Globus pallidus (tissue), 1 donor: ENCODE measurements at regions not wholly inside any gene's neighbourhood (a gene's known extent, or its start where the extent isn't known, plus 50 kb on each side); places are given as distances from the start of the nearest gene placed in this dataset.

Experiments used
- DNase-seq: peaks from one replicate; pipeline ENCODE4 v3.0.0-alpha.2; 2015; ENCODE audit warnings: low spot score

DNA sequence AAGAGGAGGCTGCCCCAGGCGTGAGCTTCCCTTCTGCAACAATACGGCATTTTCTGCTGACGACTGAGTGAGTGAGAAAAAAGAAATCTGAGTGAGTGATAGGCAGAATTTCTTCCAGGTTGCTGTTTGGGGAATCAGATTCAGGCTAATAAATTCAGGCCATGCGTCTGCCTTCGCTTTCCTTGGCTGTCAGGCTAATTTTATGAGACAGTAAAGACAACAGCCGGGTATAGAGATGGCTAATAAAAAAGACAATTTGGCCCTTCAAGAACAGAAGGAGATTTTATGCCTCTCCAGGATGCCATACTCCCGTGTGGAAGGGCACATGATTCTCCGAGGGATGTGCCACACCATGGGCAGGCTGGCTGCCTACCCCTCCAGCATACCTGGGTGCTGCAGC, 145.9 kb upstream of the UBL3 start:
- no peak for DNase-seq

DNA sequence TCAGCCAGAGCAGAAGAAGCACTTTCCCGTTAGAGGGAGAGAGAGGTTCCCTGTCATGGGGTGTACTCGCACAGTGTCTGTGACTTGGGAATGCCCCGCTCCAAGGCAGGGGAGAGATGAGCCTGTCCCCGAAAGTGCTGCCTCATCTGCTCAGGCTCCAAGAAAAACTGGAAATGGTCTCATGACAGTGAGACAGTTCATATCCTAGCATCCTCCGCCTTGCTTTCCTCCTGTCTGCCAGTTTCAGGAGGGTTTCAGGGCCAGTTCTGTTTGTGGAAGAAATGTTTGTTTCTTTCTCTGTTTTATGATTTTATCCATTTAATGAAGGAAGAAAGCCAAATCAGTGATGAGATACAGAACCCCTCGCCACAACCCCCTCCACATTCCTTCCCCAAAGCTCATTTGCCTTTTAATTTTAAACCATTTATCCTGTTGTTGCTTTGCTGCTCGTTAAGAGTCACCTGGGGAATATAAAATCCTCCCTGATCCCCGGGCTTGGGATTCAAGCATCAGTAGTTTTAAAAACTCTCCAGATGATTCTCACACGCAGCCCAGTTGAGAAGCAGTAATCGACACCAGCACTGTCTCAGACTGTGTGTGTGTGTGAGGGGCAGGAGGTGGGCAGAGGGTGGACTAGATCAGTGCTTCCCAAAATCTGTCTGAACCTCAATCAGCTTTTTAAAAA, 144.6 kb upstream of the UBL3 start:
- no peak for DNase-seq

DNA sequence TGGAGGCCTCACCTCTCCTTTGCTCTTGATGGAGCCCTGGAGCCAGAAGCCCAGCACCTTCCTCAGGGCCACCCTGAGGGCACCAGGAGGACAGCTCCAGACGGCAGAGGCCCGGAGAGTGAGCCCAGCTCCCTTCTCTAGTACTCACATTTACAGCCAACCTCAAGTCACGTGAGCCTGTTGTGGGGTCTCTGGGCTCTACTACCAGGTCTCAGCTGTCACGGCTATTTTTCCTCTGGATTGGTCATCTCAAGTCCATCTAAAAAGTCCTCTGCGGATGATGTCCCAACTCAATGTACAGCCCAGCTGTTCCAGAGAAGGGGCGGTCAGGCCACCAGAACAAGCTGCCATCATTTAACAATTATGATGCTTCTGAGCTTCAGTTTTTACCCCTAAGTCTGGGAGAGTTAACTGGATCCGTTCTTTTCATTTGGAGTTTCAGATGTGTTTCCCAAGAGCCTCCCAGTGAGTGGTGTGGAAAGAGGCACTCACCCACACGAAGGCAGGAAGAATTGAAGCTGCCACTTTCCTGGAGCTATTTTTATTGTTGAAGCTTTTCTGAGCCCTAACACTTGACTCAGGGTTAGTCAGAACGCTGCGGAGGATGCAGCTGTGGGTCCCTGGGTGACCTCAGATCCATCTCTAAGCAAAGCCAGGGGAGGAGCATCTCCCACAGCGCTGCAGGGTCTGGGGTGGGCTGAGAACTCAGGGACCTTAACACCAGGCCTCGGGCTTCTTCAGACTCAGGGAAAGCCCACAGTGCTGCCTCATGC, 143.5 kb upstream of the UBL3 start:
- no peak for DNase-seq

DNA sequence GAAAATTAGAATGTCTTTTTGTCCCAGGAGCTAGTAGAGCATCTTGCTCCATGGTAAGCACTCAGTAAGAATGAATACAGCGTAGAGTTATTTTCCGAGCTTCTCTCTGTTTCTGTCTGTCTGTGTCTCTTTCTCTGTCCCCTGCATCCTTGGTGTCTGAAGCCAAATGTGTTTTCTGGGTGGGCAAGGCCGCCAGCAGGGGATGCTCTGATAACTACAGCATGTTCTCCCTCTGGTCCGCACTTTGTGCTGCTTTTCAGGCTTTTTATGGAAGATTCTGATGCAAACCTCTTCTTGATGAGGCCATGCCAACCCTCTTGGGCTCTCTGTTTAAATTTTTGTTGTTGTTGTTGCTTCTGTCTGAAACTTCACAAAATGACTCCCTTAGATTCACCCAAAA, 142.8 kb upstream of the UBL3 start:
- no peak for DNase-seq

DNA sequence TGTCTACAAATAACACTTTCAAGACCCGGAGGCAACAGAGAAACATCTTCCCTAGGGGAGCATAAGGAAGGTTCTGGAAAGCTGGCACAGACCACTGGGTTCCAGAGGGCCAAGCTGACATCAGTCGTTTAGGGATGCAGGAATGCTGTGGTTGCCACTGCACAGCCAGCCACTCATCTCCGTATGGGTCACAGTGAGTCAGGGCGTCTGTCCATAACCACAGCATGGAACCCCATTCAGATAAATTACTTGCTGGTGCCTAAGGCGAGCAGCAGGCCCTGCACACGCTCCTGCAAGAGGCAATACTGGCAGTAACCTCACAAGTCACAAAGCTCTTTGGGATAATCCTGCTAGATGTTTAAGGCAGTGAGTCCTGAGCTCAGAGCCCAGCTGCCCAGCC, 140.9 kb upstream of the UBL3 start:
- DNase-seq, result no peak

DNA sequence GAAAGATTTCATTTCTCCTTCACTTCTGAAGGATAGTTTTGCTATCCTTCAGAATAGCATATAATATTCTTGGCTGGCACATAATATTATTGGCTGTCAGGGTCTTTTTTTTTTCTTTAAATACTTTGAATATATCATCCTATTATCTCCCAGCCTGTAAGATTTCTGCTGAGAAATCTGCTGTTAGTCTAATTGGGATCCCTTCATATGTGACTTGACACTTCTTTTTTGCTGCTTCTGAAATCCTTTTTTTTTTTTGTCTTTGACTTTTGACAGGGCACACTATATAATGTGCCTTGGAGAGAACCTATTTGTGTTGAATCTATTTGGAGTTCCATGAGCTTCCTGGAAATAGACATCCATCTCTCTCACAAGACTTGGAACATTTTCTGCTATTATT, 136.9 kb upstream of the UBL3 start:
- no peak for DNase-seq

DNA sequence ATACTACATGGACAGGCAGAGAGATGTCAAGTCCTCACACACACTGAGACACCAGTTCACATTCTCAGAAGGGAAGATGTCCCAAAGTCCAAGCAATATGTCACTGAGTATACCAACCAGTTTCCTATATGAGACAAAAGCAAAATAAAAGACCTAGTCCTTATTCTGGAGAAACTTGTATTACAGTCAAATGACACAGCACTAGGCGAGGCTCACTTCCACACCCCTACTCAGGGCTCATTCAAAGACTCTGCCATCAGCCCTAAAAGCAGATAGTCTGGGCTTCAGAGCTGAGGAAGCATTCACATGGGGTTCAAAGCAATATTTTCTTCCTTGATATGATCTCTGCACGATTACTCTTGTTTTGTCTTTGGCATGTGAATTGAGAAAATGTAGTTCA, 129.9 kb upstream of the UBL3 start:
- DNase-seq, result no peak

DNA sequence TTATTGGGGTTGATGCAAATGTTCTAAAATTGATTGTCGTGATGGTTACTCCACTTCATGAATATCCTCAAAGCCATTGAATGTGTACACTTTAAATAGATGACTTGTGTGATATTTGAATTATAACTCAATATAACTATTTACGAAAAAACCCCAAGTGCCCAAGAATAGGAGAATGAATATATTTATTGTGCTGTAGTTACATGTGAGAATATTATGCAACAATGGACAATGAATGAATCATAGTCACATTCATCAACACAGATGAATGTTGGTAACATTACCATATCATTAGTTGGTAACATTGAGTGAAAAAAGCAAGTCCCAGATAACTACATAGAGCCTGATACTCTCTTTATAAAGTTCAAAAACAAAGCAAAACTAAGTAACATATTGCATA, 127.8 kb upstream of the UBL3 start:
- DNase-seq, result no peak

DNA sequence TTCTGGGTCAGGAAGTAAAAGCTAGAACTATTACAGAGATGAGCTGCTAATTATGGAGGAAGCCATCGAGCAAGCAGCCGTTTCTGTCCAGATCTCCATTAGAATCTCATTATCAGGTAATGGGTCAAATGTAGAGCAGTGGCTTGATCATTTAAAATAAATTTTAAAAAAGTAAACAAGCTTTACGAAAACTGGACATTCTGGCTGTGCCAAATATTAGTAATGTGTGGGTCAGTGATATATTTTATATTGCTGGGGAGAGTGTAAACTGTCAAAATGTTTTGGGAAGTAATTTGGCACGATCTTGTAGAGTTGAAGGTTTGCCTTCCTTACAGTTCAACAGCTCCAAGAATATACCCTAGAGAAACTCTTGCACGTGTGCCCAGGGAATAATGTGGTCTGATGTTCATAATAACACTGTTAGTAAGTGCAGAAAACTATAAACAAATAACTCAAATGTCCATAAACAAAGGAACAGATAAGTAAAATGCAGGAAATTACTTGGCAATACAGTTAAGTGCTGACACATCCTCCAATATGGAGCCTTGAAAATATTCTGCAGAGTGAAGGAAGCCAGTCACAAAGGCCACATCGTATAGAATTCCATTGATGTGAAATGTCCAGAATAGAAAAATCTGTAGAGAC, 127.2 kb upstream of the UBL3 start:
- no peak for DNase-seq

DNA sequence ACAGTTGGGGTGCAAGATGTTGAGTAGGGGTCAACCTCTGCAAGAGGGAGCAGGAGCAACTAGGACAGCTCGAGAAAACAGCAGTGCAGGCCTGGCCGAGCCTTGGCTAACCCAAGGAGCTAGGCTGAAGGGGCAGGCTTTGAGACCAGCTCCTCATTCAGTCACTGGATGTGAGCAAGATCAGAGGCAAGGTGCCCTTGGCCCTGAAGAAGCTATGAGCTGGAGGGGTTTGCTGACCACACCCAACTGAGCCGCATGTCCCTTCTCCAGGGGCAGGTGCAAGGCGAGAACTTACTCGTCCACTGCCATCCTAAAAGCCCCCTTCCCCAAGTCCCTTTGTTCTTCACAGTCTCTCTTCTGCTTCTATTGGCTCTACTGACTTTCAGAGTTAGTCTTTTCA, 126.1 kb upstream of the UBL3 start:
- no peak for DNase-seq

DNA sequence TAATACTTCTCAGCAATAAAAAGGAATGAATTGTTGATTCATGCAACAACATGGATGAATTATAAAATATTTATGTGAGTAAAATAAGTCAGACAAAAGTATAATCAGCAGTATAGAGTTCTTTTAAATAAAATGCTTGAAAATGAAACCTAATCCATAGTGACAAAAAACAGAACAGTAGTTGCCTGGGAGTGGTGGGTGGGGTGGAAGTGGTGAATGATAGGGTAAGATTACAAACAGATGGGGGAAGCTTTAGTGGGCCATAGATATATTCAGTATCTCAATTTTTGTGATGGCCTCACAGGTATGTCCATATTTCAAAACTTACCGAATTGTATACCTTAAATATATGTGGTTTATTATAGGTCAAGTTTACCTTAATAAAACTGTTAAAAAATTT, 124.9 kb upstream of the UBL3 start:
- DNase-seq, result no peak

DNA sequence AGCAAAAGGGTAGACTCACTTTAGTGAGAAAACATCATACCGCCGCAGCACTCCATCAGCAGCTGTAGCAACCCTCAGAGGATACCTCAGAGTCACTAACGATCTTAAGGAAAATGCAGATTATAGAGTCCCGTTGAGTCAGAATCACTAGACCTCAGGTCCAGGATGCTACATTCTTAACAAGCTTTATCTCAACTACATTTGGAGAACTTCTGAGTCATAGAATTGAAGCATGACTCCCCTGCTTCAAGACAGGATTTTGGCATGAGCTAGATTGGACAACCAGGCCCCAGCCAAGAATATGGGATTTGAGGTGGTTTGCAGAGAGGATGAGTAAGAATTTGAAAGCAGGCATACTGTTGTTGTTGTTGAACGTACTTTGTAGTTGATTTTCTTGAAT, 118.9 kb upstream of the UBL3 start:
- no peak for DNase-seq

DNA sequence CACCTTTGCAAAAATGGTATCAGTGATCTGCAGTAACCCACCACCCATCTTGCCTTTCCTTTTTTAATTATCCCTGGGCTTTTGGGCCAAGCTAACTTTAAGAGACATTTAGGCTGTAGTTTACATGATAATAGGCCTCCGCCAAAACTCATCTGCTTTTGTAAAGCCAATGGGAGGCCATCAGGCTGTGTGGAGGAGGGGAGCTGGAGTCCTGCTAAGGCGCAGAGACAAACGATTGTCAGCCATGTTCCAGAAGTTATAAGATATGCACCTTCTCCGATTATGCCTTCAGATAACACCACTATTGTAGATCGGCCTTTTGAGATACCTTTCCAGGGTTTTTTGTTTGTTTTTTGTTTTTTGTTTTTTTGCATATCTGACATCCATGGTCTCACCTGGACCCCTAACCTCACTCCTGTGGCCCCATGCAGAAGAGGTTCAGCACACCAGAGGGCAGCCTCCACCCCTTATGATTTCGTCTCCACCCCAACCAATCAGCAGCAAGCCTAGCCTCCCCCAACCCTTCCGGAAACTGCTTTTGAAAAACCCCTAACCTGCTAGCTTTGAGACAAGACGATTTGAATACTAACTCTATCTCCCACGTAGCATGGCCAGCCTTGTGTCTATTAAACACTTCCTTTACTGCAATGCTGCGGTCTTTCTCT, 113.9 kb upstream of the UBL3 start:
- no peak for DNase-seq

DNA sequence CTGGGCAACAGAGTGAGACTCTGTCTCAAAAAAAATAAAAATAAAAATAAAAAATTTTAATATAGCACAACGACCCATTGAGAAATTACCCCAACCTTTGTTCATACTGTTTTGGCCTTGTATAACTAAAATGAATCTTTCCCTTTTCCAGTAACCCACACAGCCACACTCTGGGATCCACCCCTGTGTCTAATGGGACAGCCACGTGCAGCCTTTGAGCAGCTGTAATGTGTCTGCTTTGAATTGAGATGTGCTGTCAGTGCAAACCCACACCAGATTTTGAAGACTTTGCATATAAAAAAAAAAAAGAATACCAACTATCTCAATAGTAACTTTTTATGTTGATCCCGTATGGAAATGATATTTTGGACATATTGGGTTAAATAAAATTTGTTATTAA, 112.7 kb upstream of the UBL3 start:
- DNase-seq, result no peak

DNA sequence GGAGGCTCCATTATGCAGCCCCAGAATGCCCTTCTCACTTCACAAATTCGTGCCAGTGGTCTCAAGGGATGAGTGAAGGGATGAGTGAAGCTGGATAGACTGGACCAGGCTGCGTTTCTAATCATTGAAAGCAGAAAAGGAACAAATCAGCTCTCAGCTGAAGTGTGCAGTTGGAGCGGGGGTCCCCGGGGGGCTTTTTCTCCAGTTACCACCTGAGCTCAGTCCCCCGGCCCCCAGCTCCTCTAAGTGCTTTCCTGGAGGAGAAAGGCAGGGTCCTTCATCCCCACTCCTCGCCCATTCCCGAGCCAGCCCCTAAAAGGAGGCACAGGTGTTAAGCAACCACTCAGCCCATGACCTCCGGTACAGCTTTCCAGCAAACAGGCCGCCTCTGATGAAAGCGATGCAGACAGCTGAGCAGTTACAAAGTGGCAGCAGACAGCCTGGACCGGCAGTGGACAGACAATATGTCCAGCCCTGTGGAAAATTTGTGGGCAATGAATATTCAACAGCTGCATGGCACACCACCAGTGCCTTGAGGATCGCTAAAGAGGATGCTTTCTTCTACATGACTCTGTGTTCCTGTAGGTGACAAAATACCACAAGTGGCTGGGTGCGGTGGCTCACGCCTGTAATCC, 110.7 kb upstream of the UBL3 start:
- no peak for DNase-seq

DNA sequence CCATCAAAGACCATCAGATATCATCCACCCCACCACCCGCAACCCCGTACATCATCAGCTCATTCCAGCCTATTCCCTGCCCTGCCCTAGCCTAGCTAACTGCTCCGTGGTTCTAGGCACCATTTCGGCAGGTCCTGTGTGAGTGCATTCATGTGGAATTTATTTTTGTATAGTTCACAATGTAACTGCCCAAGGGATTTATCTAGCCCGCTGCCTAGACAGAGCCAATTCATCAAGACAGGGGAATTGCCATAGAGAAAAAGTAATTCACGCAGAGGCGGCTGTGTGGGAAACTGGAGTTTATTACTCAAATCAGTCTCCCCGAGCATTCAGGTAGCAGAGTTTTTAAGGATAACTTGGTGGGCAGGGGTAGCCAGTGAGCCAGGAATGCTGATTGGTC, 109.2 kb upstream of the UBL3 start:
- DNase-seq, result no peak

DNA sequence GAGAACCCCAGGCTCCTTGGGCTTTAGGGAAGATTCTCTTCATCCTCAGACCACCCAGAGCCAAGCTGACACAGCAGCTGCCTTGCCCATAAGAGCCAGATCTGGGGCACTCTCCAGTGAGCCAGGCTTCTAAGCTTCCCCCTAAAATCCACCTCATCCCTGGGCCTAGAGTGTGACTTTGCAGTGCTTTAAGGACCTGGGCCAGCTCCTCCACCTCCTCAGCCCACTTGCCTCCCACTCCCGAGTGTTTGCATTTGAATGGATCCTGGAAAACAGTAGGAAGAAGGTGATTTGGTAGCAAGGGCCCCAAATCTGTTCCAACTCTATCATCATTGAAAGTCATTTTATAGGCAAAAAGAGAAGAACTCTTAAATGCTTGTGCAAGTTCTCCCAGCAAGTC, 108.7 kb upstream of the UBL3 start:
- DNase-seq, result no peak

DNA sequence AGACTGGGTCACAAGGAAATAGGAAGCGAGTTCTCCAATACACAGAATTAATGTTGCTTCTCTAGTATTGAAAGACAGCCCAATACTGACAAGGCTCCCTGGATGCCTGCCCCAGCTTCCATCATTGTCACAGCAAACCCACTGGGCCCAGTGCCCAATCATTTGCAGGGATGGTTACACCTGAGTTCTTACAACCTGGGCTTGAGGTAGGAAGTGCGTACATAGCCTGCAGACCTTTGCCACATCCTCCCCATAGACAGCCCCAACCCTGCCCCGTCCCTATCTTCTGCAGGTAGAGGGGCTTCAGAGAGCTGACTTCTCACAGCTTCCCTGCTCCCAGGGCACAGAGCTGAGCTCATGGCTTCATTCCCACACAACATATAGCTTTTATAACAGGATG, 108.1 kb upstream of the UBL3 start:
- DNase-seq, result no peak

DNA sequence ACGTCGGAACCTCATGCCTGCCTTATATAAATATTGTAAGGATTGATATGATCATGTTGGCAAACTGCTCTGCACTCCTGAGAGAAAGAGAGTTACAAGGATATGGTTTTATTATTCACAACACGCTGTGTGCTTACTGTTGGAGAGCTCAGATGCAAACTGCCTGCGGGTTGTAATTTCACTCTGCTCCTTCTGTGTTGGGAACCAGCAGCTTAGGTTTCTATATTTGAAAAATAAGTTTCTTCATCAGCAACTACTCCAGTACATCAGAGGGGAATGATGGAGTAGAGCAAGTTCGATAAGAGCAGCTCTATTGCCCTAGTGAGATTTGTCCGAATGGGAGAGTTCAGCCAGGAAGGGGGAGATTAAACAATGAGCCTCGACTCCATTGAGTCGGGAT, 106.9 kb upstream of the UBL3 start:
- no peak for DNase-seq

DNA sequence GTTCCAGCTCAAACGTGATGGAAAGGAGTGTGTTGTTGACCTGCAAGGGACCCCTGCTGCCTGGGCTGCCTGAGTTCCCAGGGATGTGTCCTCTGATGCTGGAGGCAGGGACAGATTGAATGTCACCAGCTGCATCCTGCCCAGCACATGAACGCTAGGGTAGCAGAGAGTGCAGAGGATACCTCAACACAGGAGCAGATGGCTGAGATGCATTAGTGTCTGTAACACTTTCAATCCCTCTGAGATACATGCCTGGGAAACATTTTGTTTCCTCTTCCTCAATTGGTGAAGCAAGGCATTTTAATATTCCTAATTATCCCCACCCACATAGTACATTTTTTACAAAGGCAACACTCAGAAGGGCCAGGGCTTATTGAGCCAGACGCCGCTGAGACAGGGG, 106.4 kb upstream of the UBL3 start:
- DNase-seq, result no peak

DNA sequence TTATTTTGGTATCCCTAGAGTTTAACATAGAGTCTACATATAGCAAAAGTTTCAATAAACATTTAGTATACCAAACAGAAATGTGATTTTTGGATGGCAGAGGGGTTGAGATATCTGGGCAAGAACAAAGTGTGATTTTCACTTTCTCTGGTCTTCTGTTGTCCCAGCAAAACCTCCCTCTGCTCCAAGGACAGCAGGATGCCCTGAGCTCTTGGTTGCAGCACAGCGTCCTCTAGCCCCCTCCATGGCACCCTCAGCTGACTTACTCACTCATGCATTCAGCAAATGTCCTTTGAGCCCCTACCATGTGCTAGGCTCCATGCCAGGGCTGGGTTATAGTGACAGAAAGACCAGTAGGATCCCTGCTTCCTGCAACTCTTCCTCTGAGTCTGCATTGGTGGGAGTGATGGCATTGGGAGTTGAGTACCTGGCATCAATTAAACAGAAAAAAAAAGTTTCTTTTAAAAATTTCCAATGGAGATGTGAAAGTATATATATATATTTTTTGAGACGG, 104.8 kb upstream of the UBL3 start:
- DNase-seq, result no peak
